Endothelial cell of umbilical vein (primary cell): ENCODE measurements at regions not wholly inside any gene's neighbourhood (a gene's known extent, or its start where the extent isn't known, plus 50 kb on each side); places are given as distances from the start of the nearest gene placed in this dataset.

Experiments
- BruUV-seq: library from RNA; stranded (reverse); fragments of 400-500 nt; replicated peaks from 2 replicates; lab custom pipeline; 2021; lab: Mats Ljungman, UMichigan
- CTCF ChIA-PET: fragments of 300-600, 350-600 bp; sonication (Branson Sonifier 250); formaldehyde crosslinking; loops from one replicate; lab custom pipeline; 2021; ENCODE audit warnings: antibody characterized with exemption, inconsistent platforms; lab: Charles Lee
- POLR2A ChIA-PET: fragments of 300-600, 350-600 bp; sonication (Branson Sonifier 250); formaldehyde crosslinking; loops from one replicate; lab custom pipeline; 2021; ENCODE audit warnings: antibody characterized with exemption, inconsistent platforms; lab: Charles Lee
- DNase-seq: peaks from one replicate; pipeline ENCODE4 v3.0.0-alpha.2; 2011; ENCODE audit warnings: low read depth, low spot score
- FAIRE-seq: peaks from 2 replicates; lab custom pipeline; 2011; peaks lifted over from hg19 to GRCh38; lab: Jason Lieb, UNC
- H2AFZ ChIP-seq: 2 replicates; pipeline ENCODE4 v1.6.0; 2012; ENCODE audit warnings: low read depth, low read length, control low read depth, inconsistent platforms
- H3K27ac ChIP-seq: 2 replicates; pipeline ENCODE4 v1.5.1; 2011; ENCODE audit warnings: low read depth, mild to moderate bottlenecking, control low read depth, low read length, moderate library complexity; ENCODE audit not compliant: insufficient read depth
- H3K27me3 ChIP-seq, 2 experiments: 2 replicates each; pipeline versions ENCODE4 v1.6.0 to v1.6.1; 2011; ENCODE audit warnings: low read length in 2 of 2, mixed read lengths in 1 of 2; ENCODE audit not compliant: control insufficient read depth in 2 of 2, insufficient read depth in 2 of 2
- H3K36me3 ChIP-seq, 2 experiments: 2 replicates in 1 of 2; 3 replicates in 1 of 2; pipeline ENCODE4 v1.5.1; 2011; ENCODE audit warnings: low read length in 2 of 2, mild to moderate bottlenecking in 1 of 2, moderate library complexity in 1 of 2; ENCODE audit not compliant: control insufficient read depth in 2 of 2, insufficient read depth in 2 of 2; ENCODE audit errors: extremely low read depth in 1 of 2
- H3K4me1 ChIP-seq: 3 replicates; pipeline ENCODE4 v1.5.1; 2011; ENCODE audit warnings: mild to moderate bottlenecking, low read length; ENCODE audit not compliant: control insufficient read depth, insufficient read depth; ENCODE audit errors: extremely low read depth
- H3K4me2 ChIP-seq: 2 replicates; pipeline ENCODE4 v1.6.1; 2011; ENCODE audit warnings: low read length, control low read depth, mixed read lengths; ENCODE audit not compliant: insufficient read depth
- H3K4me3 ChIP-seq, 3 experiments: fragments of 200-600 bp in 1 of 3; sonication (generic), shearing (Covaris generic) in 1 of 3; replicated peaks in 1 of 3; 2 replicates each; pipeline ENCODE4 v1.5.1; 2011 to 2016; ENCODE audit warnings: control low read depth in 3 of 3, low read length in 3 of 3, mild to moderate bottlenecking in 2 of 3, inconsistent platforms in 1 of 3, low read depth in 1 of 3, moderate library complexity in 1 of 3; ENCODE audit not compliant: insufficient read depth in 1 of 3
- H3K79me2 ChIP-seq: 2 replicates; pipeline ENCODE4 v1.6.0; 2012; ENCODE audit warnings: low read length, inconsistent platforms; ENCODE audit not compliant: control insufficient read depth, insufficient read depth
- H3K9ac ChIP-seq: replicated peaks from 2 replicates; pipeline ENCODE3; 2011; ENCODE audit warnings: low read length, control low read depth; ENCODE audit not compliant: insufficient read depth; ENCODE audit errors: extremely low read depth
- H3K9me1 ChIP-seq: replicated peaks from 3 replicates; pipeline ENCODE4 v1.6.0; 2011; ENCODE audit warnings: mild to moderate bottlenecking, low read length; ENCODE audit not compliant: control insufficient read depth, insufficient read depth; ENCODE audit errors: extremely low read depth
- H3K9me3 ChIP-seq: replicated peaks from 2 replicates; pipeline ENCODE4 v1.5.1; 2012; ENCODE audit warnings: low read length, inconsistent platforms; ENCODE audit not compliant: control insufficient read depth, insufficient read depth
- H4K20me1 ChIP-seq: replicated peaks from 2 replicates; pipeline ENCODE3; 2011; ENCODE audit warnings: mild to moderate bottlenecking, low read length; ENCODE audit not compliant: control insufficient read depth, insufficient read depth; ENCODE audit errors: extremely low read depth
- POLR2A ChIP-seq: IDR thresholded peaks from 2 replicates; pipeline ENCODE4 v1.6.1; 2012; ENCODE audit warnings: low read depth, mild to moderate bottlenecking, control low read depth, low read length
- dilution Hi-C: fragments of 300-500 bp; cut with MboI; formaldehyde crosslinking; loops from one replicate; pipeline ENCODE4 v1.15.0; 2019; ENCODE audit warnings: low sequenced_read_pairs; ENCODE audit not compliant: extremely low pct_ligation_motif_present
- intact Hi-C: fragments of 100-400 bp; cut with micrococcal nuclease; formaldehyde crosslinking; loops from one replicate; pipeline ENCODE4 v1.10.0; 2022
- TF ChIP-seq, protein P1 (sequence below): IDR thresholded peaks from 2 replicates; pipeline ENCODE4 v1.6.1; 2011; ENCODE audit not compliant: insufficient read depth, insufficient read length
- TF ChIP-seq, protein P2 (sequence below), 2 donors: IDR thresholded peaks; 1 replicate in 1 of 2; 2 replicates in 1 of 2; pipeline ENCODE4 v1.5.1; 2011; ENCODE audit warnings: low read length in 2 of 2, mild to moderate bottlenecking in 2 of 2, moderate library complexity in 2 of 2, control low read depth in 1 of 2, inconsistent platforms in 1 of 2, low read depth in 1 of 2; ENCODE audit not compliant: insufficient read depth in 1 of 2; ENCODE audit errors: extremely low read depth in 1 of 2

DNA sequence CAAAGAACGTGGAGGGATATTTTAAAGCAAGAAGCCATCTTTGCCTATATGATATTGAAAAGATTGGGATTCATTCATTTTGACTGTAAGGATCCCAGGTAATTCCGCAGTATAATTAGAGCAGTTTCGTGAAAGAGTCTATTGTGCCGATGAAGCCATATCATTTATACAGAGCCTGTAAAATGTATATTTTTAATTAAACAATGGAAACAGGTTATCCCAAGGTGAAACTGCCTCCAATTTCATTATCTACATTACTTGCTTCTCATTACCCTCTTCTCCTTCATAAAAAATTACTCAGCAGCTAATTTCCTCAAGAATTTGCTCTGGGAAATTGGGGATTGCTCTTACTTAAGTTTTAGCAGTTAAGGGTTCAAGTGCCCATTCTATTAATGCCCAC is 444.1 kb downstream of the SOCS6 start:
- H3K27ac ChIP-seq = no peak overlapping the region
- H3K4me2 ChIP-seq = no peak overlapping the region
- DNase-seq = no peak
- H3K27me3 ChIP-seq = no peaks in the 10 kb centered on the region
- dilution Hi-C loops (no loop called here), intact Hi-C loops (no loop called here)
- H3K4me1 ChIP-seq = no peaks in the 10 kb centered on the region
- TF ChIP-seq, protein P1, sequence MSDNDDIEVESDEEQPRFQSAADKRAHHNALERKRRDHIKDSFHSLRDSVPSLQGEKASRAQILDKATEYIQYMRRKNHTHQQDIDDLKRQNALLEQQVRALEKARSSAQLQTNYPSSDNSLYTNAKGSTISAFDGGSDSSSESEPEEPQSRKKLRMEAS = no peak
- H3K9me3 ChIP-seq = no peaks in the 10 kb centered on the region
- ChIA-PET CTCF (no interaction called here), POLR2A (no interaction called here)
- FAIRE-seq = no peak
- H3K4me3 ChIP-seq = no peak overlapping the region
- H4K20me1 ChIP-seq = no peaks in the 10 kb centered on the region
- no TSS peak for BruUV-seq
- no peaks in the 10 kb centered on the region for H3K79me2 ChIP-seq
- no peak overlapping the region for H2AFZ ChIP-seq
- H3K9me1 ChIP-seq = no peaks in the 10 kb centered on the region
- no peaks in the 10 kb centered on the region for H3K36me3 ChIP-seq
- no peak overlapping the region for H3K9ac ChIP-seq

DNA sequence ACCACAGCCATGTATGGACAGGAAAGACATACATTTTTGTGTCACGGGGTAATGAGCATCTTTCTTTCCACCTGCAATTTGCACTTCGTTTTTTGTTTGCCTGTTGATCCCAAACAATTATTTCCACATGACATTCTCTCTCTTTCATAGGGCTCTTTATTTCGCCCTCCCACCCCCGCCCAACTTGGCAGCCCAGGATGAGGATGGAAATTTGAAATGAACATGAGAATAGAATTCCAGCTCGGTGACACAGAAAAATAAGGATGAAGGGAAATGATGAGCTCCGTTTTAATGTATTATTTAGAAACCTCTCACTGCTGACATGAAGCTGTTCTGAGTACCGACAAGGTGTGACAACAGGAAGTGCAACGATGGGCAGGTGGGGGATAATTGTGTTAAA is 443.3 kb downstream of the SOCS6 start:
- FAIRE-seq (no peak), DNase-seq (no peak)
- H3K4me2 ChIP-seq = no peak overlapping the region
- H3K4me1 ChIP-seq = no peaks in the 10 kb centered on the region
- ChIA-PET POLR2A (no interaction called here), CTCF (no interaction called here)
- BruUV-seq = no TSS peak
- no peaks in the 10 kb centered on the region for H3K9me3 ChIP-seq
- dilution Hi-C loops = no loop called here
- H3K9me1 ChIP-seq = no peaks in the 10 kb centered on the region
- H3K27ac ChIP-seq = no peak overlapping the region
- no peak for TF ChIP-seq POLR2A
- TF ChIP-seq, protein P2, sequence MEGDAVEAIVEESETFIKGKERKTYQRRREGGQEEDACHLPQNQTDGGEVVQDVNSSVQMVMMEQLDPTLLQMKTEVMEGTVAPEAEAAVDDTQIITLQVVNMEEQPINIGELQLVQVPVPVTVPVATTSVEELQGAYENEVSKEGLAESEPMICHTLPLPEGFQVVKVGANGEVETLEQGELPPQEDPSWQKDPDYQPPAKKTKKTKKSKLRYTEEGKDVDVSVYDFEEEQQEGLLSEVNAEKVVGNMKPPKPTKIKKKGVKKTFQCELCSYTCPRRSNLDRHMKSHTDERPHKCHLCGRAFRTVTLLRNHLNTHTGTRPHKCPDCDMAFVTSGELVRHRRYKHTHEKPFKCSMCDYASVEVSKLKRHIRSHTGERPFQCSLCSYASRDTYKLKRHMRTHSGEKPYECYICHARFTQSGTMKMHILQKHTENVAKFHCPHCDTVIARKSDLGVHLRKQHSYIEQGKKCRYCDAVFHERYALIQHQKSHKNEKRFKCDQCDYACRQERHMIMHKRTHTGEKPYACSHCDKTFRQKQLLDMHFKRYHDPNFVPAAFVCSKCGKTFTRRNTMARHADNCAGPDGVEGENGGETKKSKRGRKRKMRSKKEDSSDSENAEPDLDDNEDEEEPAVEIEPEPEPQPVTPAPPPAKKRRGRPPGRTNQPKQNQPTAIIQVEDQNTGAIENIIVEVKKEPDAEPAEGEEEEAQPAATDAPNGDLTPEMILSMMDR (IDR thresholded peaks at IDR 0.05; ENCODE audit: extremely low read depth in 1 of 2, insufficient read depth in 1 of 2, low read depth in 1 of 2, low read length in 2 of 2) = no peak
- no peaks in the 10 kb centered on the region for H3K36me3 ChIP-seq
- H3K79me2 ChIP-seq = no peaks in the 10 kb centered on the region
- no peak overlapping the region for H2AFZ ChIP-seq
- intact Hi-C loops = no loop called here
- no peak overlapping the region for H3K9ac ChIP-seq
- no peaks in the 10 kb centered on the region for H3K27me3 ChIP-seq
- no peaks in the 10 kb centered on the region for H4K20me1 ChIP-seq
- no peak overlapping the region for H3K4me3 ChIP-seq
